Activated CD4-positive, alpha-beta T cell treated with anti-CD3 and anti-CD28 coated beads, Interleukin-2, amount 50 U/mL, for 1 hour (primary cell): ENCODE measurements at regions not wholly inside any gene's neighbourhood (a gene's known extent, or its start where the extent isn't known, plus 50 kb on each side); places are given as distances from the start of the nearest gene placed in this dataset.
"Not testable (repeated sequence)": the region's sequence is repeated elsewhere in the genome, so short reads cannot be mapped to it uniquely, and the experiment has no call there.

Source experiments
- DNase-seq: peaks from one replicate; pipeline ENCODE4 v3.0.0-alpha.2; 2020

GRCh38 chr17:16869531-16870252 is 102.2 kb downstream of the TNFRSF13B start:
- not testable (repeated sequence) for DNase-seq

- DNase-seq, result not testable (repeated sequence)
Observed at GRCh38 chr17:16868616-16869015, 103.3 kb downstream of the TNFRSF13B start.

DNA sequence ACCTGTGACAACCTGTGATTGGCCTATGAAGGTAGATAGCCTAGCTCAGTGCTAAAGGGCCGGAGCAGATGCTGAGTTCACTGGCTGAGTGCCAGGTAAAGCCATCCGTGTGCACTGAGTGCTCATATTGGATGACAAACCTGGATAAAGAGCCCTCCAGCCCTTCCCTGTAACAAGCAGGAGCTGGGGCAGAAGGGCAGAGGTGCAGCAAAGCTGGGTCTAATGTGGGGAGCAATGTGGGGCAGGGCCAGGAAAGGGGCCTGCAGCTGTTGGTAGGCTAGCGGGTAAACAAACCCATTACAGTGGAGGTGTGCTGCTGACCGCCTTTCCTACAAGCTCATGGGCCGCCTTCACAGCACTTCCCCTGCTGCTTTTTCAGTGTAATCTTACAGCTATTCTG is 104.4 kb downstream of the TNFRSF13B start:
- not testable (repeated sequence) for DNase-seq

GRCh38 chr17:16866841-16867240 is 105.1 kb downstream of the TNFRSF13B start:
- not testable (repeated sequence) for DNase-seq

- no peak for DNase-seq
Observed at GRCh38 chr17:16866436-16866835, 105.5 kb downstream of the TNFRSF13B start.

DNA sequence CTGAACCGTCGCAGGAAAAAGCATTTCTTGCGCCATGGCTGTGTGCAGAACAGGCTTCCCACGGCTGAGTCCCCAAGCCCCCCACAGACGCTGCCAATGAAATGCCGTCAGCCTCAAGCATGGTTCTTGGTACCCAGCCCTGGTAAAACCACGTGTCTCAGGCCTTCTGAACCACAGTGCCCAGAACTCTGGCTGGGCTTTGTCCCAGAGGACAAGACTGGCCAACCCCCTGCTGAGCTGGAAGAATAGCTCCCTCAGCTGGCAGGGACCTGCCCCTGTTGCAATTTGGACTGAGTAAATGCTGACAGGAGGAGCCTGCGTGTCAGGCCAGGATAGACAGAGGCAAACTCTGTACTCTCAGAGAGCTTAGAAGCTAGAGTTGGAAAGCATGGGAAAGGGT is 106.2 kb downstream of the TNFRSF13B start:
- not testable (repeated sequence) for DNase-seq

DNA sequence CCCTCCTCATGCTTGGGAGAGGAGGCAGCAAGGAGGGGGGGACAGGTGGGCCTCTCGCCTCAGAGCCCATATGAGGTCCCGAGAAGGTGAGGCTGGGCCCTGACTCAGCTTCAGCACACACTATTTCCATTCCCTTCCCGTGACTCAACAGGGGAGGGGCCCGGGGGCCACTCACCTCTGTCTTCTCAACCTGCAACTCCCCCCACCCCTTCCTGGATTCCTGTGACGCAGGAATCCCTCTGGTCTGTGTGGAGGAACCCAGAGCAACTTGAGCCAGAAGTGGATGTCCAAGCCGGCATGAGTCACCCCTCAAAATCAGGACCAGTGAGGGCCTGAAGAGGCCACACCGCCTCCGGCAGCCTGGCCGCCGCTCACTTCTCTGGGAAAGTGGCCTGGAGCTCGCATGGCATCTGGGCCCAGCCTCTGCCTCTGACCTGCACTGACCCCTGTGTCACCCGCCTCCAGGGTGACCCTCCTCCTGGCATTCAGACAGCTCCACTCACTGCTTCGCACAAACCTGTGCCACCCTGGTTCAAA is 106.8 kb downstream of the TNFRSF13B start:
- DNase-seq, result not testable (repeated sequence)

DNA sequence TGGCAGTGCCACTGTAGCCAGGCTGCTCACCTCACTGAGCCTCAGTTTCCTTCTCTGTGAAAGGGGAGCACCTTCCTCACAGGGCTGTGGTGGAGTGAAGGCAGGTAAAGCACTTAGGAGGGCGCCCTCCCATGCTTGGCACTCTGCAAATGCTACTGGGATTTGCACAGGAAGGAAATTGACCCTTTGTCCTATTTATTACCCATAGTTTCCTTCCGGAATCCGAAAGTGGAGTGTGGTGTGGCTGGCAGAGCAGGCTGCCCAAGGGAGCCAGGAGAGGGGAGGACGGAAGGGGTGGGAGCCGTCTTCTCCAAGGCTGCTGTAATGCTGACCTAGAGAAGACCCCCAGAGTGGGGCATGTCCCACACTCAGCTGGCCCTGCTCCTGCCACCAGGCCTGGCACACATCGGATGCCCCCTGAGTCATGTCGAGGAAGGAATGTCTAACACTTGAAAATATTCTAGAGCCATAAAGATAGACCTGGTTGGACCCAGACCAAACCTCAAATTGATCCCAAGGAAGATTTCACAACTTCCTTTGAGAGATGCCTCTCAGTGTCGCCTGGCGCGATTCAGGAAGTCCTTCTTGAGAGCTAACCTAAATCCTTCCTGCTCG is 107.3 kb downstream of the TNFRSF13B start:
- not testable (repeated sequence) for DNase-seq

DNA sequence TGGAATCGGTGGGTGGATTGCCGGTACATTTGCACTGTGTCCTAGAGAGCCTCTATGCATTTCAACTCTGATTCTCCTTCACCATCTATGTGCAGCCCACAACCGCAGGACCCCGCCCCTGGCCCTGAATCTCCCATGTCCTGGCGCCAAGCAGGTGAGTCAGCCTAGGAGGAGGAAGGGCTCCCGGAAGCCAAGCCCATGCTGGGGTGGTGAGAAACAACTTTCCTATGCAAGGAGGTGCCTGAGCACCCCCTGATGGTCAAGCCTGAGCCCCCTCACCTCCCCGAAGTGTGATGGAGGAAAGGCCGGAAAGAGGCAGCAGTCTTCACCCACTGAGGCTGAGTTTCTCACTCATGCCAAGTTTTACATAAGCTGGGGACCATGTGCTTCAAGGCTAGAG is 110.8 kb downstream of the TNFRSF13B start:
- DNase-seq, result not testable (repeated sequence)

GRCh38 chr17:16860467-16860866 is 111.5 kb downstream of the TNFRSF13B start:
- DNase-seq, result not testable (repeated sequence)

- not testable (repeated sequence) for DNase-seq
Observed at GRCh38 chr17:16859515-16859914, 112.4 kb downstream of the TNFRSF13B start.

DNA sequence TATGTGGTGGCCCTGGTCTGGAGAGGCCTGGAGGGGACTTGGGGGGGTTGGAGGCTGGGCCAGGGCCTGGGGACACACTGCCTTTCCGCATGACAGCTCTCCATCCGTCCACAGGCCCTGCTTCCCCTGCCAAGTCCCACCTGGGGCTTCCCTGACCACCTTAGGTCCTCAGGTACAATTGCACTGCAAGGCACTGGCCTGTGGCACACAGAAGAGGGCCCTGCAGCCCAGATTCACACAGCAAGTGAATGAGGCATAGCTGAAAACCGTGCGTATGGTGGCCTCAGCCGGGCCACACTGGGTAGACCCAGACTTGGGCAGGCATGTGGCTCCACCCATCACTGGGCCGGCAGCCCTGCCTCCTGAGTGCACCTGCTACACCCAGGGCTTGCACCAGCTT is 114.2 kb downstream of the TNFRSF13B start:
- not testable (repeated sequence) for DNase-seq

- DNase-seq, result not testable (repeated sequence)
Observed at GRCh38 chr17:16856846-16857245, 115.1 kb downstream of the TNFRSF13B start.

DNA sequence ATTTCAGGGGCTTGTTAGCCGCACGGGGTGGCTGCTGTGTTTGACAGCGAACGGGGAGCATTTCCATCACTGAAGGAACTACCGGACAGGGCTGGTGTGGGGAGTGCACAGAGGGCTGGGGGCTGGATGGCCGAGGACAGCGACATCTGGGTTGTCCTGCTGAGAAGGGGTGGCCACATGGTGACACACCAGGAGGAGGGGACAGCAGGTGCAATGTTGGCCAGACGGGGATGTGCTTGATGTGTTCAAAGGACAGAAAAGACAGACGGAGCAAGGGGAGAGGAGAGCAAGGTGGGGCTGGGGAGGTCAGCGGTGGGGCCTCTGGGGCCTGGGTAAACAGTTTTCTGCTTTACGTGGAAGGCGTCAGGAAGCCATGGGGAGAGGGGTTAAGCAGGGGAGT is 115.7 kb downstream of the TNFRSF13B start:
- DNase-seq, result not testable (repeated sequence)

DNA sequence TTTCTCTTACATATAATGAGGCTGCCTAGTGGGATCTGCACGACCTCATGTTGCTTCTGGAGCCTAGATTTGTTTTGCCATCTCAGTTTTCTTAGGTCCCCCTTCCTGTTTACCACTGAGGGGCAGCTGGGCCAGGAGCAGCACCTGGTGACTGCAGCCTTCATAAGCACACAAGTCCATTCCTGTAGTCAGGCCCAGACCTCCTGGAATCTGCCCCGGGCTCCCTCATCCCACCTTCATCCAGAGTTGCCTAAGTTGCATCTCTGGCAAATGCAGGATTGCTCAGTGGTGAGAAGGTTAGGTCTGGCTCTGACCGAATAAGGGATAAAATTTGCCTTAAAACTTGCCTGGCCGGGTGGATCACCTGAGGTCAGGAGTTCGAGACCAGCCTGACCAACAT is 117.3 kb downstream of the TNFRSF13B start:
- not testable (repeated sequence) for DNase-seq

GRCh38 chr17:16853661-16854320 is 118.1 kb downstream of the TNFRSF13B start:
- no peak for DNase-seq

- not testable (repeated sequence) for DNase-seq
Observed at GRCh38 chr17:16849861-16850260, 122.1 kb downstream of the TNFRSF13B start.

- not testable (repeated sequence) for DNase-seq
Observed at GRCh38 chr17:16848997-16849396, 122.9 kb downstream of the TNFRSF13B start.

GRCh38 chr17:16845098-16845497 is 126.8 kb downstream of the TNFRSF13B start:
- not testable (repeated sequence) for DNase-seq

DNA sequence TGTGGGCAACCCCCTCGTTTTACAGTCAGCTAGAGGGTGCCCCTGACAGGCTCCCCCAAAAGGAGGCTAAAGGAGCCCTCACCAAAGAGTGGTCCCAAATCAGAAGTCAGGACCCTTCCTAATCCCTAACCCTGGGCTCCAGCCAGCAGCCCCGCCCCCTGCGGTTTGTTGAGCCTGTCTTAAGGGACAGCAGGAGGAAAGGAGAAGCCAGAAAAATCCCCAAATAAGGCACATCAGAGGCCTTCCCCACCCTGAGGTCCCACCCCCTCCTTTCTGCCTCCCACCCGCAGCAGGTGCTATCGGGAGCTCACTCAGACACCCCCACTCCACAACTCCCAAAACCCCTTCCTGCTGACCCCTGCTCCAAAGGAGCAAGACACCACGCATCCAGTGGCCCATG is 127.2 kb downstream of the TNFRSF13B start:
- DNase-seq, result not testable (repeated sequence)

DNA sequence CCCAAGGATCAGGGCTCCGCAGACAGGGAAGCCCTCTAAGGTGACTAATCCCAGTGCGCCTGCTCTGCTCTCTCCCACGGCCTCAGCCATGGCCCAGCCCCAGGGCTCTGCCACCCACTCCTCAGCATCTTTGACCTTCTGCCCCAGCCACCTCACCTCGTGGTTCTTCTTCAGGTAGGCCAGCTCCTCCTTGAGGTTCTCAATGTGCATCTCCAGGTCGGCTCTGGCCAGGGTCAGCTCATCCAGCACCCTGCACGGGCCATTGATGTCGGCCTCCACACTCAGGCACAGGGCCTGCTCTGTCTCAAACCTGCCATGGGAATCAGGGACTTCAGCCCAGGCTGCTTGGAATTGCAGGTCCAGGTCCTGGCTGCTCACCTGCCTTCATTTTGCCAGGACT is 128.4 kb downstream of the TNFRSF13B start:
- DNase-seq, result not testable (repeated sequence)

DNA sequence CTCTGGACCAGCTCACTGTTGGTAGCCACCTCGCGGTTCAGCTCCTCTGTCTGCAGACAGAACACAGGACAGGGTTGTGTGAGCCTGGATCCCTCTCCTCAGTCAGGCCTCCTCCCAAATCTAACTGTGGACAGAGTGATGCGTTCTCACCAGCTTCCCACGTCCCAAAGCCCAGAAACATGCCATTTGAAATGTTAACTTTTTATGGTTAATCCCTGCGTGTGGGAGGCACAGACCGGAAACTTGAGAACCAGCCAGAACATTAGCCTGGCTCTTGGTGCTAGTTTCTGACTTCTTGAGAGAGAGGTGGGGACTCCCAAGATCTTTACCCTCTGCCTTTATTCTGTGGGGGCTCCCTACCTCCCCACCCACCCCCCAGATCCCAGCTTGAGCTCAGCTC is 129.6 kb downstream of the TNFRSF13B start:
- DNase-seq, result not testable (repeated sequence)

DNA sequence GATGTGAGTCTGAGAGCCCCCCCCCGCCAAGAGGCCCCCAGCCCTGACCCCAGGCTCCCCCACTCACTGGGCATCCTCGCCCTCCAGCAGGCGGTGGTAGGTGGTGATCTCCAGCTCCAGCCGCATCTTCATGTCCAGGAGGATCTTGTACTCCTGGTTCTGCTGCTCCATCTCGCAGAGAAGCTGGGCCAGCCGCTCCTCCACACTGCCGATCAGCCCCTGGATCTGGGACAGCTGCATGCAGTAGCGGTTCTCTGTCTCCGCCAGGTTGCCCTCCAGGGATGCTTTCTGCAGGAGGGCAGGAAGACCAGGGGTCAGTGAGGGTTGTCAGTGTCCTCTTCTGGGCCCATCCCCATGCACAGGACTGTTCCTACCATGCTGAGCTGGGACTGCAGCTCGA is 130.0 kb downstream of the TNFRSF13B start:
- DNase-seq, result not testable (repeated sequence)
